IPS-11a (cell line): ENCODE measurements at regions not wholly inside any gene's neighbourhood (a gene's known extent, or its start where the extent isn't known, plus 50 kb on each side); places are given as distances from the start of the nearest gene placed in this dataset.
"Not testable (repeated sequence)": the region's sequence is repeated elsewhere in the genome, so short reads cannot be mapped to it uniquely, and the experiment has no call there.

ENCODE experiments used
- H3K4me3 ChIP-seq: one replicate; pipeline ENCODE4 v1.5.1; 2013; ENCODE audit warnings: low read depth, low read length, control low read depth

DNA sequence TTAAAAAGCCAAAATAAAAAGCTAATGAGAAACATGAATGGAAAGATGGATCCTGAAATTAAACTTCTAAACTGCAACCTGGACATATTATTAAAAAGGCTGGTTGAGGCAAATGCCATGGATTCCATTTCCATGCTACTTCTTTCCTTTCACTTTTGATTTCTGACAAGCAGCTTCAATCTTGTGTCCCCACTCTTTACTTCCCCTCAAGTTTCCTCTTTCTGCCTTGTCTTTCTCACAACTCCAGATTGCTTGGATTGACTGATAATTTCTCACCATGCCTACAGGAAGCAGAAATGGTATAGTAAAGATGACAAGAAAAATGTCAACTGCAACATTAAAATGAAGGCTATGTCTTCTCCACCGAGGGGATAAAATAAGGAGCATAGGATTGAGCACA is 1136.7 kb downstream of the TUSC7 start:
- no peak overlapping the region for H3K4me3 ChIP-seq

DNA sequence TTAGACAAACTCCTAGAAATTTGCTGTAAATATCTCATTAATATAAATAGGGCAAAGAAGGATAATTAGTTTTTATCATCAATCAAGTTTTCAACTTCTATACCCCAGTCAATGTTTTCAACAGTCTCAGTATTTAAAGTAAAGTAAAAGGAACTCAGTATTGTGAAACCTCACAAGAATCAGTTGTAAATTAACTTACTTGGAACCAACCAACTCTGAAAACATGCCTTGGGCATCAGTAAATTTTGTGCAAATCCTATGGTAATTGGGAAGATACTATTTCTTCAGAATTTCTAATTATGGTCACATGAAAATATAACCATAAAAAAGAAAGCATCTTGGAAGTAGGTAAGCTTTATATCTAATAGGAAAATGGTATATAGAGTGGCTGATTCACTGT is 1139.0 kb downstream of the TUSC7 start:
- H3K4me3 ChIP-seq = no peak overlapping the region

DNA sequence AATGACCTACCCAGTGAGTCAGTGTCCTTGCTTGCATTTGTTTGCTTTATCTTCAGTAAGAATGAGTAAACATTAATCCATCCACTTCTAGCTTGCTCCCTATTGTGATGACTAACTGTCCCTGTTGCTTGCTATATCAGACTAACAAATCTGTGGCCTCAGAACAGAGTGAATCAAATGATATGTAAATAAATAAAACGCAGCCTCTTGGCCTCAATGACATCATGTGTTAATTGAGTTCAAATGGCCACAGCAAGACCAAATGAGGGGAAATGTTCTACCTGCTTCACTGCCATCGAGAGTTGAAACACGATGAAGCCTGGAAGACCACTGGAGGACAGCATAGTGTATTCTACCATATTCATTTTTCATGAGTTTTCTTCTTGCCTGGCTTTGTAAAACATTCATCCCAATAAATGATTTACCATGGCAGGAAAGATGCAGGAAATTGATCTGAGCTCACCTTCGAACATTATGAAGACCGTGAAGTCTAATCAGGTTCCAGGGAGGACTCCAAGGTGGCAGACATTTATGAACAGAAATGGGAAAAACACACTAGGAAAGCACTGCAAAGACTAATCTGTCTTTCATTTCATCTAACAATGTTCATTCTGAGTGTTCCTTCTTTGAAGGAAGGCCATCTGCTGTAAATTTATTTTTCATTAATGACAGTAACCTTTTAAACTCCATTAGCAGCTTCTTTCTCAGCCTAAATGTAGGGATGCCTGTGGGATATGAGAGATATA is 1144.5 kb downstream of the TUSC7 start:
- no peak overlapping the region for H3K4me3 ChIP-seq

DNA sequence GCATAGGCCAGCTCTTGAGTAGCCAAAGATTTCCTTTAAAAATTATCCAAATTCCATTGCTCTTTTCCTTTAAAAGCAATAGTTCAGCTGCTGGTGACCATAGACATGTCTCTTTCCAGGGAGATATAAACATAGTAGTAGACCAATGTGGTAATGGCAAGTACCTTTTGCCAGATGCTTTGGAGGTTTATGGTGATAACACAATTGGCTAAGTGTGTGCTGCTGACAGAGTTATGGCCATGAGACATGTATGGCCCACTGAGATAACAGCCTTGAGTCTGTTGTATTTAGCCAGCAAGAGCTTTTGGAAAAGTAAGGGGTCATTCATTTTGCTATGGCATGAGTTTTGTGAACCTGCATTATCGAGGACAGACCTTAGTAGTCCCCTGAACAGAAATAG is 1146.8 kb downstream of the TUSC7 start:
- no peak overlapping the region for H3K4me3 ChIP-seq

DNA sequence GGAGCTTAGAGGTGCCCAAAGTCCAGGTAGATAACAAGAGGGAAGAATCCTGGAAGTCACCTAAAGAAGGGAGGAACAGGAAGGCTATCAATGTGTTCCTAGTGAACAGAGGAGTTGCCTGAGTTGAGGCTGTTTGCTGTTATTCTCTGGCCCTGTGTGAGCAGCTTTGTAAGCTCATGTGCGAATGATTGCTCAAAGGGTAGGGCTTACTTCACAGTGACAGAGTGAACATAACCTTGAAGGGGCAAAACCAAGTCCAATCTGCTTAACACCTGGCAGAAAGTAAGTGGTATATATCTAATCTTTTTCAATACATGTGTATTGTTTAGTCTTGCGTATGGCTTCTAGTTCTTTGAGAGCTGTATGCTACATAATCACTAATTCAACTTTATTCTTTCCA is 1153.6 kb downstream of the TUSC7 start:
- no peak overlapping the region for H3K4me3 ChIP-seq

- no peak overlapping the region for H3K4me3 ChIP-seq
These were observed 1155.8 kb downstream of the TUSC7 start for GRCh38 chr3:117865338-117865737.

- no peak overlapping the region for H3K4me3 ChIP-seq
These were observed 1159.2 kb downstream of the TUSC7 start for GRCh38 chr3:117868766-117869165.

DNA sequence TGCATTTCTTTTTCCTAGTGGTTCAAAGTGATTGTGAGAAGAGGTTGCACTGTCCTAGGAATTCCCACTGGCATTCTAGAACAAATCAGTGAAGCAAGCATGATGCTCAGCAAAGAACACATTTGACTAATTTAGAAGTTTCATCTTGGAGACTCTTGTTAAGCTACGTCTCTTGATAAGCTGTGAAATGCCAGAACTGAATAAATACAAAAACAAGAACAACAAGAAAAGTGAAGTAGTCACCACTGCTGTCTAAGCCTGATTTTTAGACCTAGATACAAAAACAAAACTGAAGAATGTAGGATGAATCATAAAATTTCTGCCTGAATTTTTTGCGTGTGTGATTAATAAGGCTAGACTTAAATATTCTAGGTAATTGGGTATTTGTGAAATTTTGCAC is 1162.4 kb downstream of the TUSC7 start:
- H3K4me3 ChIP-seq = no peak overlapping the region

DNA sequence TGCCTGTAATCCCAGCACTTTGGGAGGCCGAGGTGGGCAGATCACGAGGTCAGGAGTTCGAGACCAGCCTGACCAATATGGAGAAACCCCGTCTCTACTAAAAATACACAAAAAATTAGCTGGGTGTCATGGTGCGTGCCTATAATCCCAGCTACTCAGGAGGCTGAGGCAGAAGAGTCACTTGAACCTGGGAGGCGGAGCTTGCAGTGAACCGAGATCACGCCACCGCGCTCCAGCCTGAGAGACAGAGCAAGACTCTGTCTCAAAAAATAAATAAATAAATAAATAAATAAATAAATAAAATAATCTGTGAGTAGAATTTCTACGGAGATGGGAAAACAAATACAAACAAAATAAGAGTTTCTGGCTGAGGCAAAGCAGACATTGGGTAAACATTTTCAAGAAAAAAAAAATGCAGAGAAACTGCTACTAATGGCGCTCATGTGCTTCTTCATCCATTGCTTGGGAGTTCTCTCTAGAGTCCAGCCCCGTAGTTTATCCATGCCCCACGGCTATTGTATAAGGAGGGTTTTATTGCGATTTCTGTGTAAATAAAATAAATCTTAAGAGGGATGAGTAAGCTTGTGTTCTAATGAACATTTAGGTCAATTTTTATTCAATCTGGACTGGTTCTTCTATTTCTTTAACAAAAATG is 1161.9 kb downstream of the IGSF11 start:
- not testable (repeated sequence) for H3K4me3 ChIP-seq

GRCh38 chr3:117873249-117873600 is 1161.4 kb downstream of the IGSF11 start:
- no peak overlapping the region for H3K4me3 ChIP-seq

GRCh38 chr3:117874028-117874690 is 1160.5 kb downstream of the IGSF11 start:
- H3K4me3 ChIP-seq = no peak overlapping the region

DNA sequence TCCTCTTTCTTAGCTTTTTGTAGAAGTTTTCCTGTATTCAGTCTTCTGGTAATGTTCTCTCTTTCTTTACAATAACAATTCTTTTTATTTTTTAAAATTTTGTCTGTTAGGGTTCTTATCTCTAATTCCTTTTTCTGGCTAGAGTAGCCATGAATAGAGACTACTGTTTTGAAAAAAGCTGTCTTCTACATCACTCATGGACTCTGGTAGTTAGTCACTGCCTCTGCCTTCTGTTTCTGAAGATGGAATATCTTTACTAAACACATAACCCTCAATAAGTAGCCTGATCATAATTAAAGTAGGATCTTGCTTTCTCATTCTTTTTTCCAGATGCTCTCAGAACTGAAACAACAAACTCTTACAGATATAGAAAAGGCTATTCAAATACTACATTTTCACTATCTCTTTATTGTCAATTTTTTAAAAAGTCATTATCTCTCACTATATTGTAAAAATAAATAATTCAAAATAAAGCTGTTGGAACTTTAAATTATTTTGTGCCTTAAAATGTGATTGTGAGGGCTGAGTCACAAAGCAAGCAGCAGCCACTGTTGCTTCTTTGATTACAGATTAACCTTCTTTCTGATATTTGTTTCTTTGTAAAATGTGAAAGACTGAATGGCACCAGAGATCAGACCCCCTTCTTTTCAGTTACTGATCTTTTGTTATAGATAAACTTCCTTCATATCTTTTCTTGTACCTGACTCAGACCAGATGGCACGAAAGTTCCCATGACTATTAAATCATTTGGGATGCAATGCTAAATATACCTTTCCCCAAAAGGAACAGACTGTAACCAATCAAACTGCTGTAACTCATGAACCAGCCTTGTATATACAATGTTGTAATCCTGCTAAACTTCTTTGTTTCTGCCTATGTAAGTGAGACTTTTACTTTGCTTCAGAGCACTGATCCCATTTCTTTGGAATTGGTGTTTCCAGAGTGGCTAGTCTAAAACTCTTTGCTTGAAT is 1159.5 kb downstream of the IGSF11 start:
- no peak overlapping the region for H3K4me3 ChIP-seq

GRCh38 chr3:117875887-117876286 is 1158.8 kb downstream of the IGSF11 start:
- H3K4me3 ChIP-seq = no peak overlapping the region

- no peak overlapping the region for H3K4me3 ChIP-seq
These were observed 1154.0 kb downstream of the IGSF11 start for GRCh38 chr3:117880638-117881037.

DNA sequence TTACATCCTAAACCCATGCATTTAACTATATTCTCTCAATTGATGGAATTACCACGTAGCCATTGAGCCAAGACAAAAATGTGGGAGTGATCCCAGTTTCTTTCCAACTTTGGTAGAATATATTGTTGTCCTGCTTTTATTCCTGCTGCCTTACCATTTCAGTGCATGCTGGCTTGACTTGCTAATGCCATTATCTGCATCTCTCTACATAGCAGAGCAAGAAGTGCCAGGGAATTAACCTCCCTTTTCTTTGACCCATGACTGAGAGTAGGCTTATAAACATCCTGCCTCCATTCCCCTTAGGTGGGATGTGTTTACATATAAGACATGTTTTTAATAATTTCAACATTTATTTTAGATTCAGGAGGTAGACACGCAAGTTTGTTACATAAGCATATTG is 1153.4 kb downstream of the IGSF11 start:
- H3K4me3 ChIP-seq = no peak overlapping the region

DNA sequence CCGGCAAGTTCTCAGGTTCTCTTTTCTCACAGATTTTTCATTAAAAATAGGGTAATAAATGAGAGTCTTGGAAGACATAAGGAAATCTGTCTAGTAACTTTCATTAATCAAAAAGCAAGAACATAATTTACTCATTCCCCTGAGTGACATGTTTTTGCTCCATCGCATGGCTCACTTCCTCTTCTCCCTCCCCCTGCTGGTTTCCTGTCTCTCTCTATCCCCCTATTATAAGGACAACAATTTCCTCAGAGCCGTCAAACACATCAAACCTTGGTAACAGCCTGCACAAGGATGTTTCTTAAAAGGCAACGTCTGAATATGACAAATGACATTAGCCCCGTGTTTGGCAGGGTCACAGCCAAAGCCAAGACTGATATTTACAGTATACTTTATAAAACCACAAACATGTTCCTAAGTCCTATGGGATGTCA is 1149.6 kb downstream of the IGSF11 start:
- H3K4me3 ChIP-seq = no peak overlapping the region

GRCh38 chr3:117886147-117886546 is 1148.5 kb downstream of the IGSF11 start:
- no peak overlapping the region for H3K4me3 ChIP-seq

DNA sequence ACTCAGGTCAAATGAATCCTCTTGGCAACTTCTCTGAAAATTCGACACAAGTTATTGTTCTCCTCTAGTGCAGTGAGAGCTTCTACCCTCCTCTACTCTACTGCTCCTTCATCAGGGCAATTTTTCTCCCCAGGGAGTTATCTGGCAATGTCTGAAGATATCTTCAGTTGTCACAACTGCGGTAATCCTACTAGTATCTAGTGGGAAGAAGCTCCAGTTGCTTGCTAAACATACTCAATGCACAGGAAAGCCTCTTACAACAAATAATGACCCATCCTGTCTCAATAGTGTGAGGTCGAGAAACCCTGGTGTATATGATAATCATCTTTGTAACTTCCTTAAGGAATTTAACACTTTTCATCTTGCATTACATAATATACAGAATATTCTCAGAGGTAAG is 1147.6 kb downstream of the IGSF11 start:
- no peak overlapping the region for H3K4me3 ChIP-seq

DNA sequence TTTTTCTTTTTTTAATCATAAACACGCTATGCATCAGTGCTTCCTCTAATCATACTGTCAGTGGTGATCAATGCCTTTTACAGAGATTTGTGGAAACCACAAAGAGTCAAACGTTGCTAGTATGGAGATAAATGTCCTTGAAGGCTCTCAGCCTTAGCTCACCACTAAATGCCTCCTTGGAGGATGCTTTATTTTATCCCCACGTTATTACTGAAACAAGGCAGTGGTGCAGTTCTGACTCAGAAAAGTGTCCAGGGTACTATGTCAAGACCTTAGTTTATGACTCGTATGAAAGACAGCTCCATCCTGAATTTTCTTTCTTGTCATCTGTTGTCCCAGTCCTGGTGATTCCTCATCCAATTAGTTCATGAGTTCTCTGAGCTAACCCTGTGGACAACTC is 1146.7 kb downstream of the IGSF11 start:
- H3K4me3 ChIP-seq = no peak overlapping the region

DNA sequence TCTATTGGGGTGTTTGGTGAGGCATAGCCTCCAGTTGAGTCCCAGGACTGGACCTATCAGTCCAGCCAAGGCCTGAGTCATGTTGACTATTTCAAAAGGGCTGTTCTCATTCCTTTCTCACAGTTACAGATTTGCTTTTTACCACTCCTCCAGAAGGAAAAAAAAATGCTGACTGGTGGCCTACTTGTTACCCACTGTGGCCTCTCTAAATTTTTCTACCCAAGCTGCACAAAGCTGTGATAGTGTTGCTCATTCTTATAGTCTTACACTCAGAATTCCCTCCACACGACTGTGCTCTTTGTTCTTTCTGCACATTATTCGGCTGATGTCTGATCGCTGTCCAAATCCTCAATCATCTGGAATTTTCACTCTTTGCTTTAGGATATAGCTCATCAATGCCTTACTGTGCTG is 1142.2 kb downstream of the IGSF11 start:
- H3K4me3 ChIP-seq = no peak overlapping the region

GRCh38 chr3:117893001-117893400 is 1141.6 kb downstream of the IGSF11 start:
- H3K4me3 ChIP-seq = no peak overlapping the region
